GM19043 (cell line): ENCODE measurements at regions not wholly inside any gene's neighbourhood (a gene's known extent, or its start where the extent isn't known, plus 50 kb on each side); places are given as distances from the start of the nearest gene placed in this dataset.

Experiments used
- ATAC-seq: cut with Tn5 transposase; IDR thresholded peaks from one replicate; pipeline ENCODE4 v1.9.1; 2021; ENCODE audit warnings: low read depth; ENCODE audit not compliant: unreplicated experiment

DNA sequence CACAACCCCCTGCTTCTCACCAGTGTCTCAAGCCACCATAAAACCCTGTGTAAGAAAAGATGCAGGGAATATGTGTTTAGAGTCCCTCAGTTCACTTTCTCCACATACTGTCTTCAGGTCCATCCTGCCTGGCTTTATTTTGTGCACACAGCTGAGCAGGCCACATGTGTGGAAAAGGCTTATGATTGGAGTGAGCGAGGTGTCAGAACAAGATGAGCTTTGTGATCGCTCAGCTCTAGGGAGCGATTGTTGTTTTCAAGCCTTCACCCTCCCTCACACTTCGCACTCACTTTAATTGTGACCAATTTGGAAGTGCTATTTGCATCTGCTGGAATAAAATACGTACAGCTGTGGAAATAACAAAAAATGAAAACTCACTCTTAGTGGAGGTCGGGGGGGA lies 931.1 kb upstream of the TENM4 start:
- ATAC-seq = no peak

DNA sequence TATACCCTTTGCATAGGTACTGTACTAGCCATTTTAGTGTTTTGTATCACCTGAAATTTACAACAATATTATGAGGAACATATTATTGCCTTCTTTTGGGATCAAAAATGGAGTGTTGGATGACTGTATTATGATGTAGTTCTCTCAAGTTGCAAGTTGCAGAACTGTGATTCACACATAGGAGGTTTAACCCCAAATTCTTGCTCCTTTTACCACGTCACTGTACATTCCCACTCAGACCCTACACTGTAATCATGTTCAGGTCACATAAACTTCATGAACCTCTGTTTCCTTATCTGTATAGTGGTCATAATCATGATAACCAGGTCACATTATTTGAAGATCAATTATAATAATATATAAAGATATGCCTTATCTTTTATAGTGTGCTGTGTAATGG lies 925.1 kb upstream of the TENM4 start:
- ATAC-seq = no peak

- ATAC-seq = peak; percentile 47
These were observed 924.4 kb upstream of the TENM4 start for GRCh38 chr11:80365076-80365725.

- ATAC-seq = no peak
These were observed 921.9 kb upstream of the TENM4 start for GRCh38 chr11:80362563-80363340.

- ATAC-seq = no peak
These were observed 914.4 kb upstream of the TENM4 start for GRCh38 chr11:80355251-80355650.

GRCh38 chr11:80350541-80350940 lies 909.7 kb upstream of the TENM4 start:
- ATAC-seq = no peak

- ATAC-seq = no peak
These were observed 909.2 kb upstream of the TENM4 start for GRCh38 chr11:80349997-80350396.

DNA sequence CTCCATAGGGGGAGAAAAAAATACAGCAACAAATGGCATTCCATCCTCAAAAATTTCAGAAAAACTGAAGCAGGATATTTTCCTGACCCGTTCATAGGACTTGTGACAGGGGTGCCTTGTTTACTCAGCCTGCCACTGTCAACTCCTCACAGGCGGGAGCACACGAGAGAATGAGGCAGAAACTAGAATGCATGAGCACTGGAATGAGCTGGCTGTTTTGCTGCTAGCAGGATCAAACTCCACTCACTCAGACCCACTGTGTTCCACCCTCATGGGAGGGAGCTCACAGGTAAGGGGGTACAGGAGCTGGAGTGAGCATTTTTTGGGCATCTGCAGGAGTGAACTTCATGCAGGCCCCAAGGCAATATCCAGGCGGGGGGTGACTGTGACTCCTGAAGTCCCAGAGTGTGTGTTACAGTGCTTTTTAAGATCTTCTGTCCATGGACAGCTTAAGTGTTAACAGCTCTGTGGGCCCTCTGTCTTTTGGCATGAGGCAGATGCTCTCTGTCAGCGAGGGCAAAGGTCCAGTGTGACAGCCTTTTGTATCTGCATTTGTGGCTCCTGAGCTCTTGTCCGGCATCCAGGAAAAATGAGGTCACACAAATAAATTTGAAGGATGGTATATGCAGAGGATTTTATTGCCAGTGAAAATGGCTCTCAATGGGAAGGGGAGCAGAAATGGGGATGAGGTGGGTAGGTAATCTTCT lies 905.7 kb upstream of the TENM4 start:
- no peak for ATAC-seq

GRCh38 chr11:80343436-80343835 lies 902.6 kb upstream of the TENM4 start:
- ATAC-seq = no peak

- no peak for ATAC-seq
These were observed 897.4 kb upstream of the TENM4 start for GRCh38 chr11:80338231-80338630.

- no peak for ATAC-seq
These were observed 890.9 kb upstream of the TENM4 start for GRCh38 chr11:80331694-80332093.

DNA sequence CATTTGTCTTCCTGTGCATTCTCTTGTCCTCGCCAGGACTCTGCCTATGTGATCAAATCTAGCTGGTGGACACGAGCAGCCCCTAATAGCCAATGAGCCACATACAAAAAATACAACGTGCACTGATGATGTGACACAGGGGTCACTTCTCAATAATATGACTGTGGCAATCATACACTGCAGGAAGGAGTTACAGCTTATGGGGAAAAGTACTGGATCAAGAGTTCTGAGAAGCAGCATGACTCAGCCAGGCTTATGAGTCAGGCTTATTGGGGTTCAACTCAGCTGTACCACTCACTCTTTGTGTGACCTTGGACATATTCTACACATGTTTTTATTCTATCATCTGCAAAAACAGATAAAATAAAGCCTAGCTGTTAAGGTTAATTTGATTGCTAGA lies 889.4 kb upstream of the TENM4 start:
- ATAC-seq = no peak

DNA sequence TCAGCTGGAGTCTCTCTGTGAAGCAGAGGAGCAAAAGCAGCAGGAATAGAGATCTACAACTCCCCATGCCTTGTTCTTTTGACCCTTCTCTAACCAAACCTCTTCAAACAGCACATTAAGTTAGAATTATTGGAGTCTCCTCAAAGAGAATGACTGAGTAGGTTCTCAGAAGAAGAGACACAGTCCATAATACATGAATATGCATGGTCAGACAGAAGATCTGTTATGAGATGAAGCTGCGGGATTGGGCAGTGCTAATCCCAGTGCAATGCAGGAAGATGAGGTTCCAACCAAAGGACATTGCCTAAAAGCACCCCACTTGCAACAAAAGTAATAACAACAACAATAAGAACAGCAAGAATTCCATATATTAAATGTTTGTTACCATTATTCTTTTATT lies 887.9 kb upstream of the TENM4 start:
- no peak for ATAC-seq

- ATAC-seq = no peak
These were observed 887.3 kb upstream of the TENM4 start for GRCh38 chr11:80327956-80328614.

DNA sequence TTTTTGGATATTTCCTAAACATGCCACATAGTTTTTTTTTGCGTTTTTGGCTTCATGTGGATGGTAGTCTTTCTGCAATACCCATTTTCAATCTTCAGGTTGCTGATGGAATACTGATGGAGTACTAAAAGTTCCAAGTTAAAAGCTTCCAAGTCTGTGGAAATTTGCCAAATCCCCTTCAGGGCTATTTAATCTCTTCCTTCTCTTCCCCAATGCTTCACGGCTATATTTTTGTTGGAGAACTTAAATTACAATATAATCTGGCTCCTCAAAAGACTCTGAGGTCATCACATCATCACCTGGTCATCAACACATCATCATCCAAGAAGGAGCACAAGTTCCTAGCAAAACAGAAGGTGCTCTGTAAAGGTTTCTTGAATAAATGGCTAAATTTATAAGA lies 881.0 kb upstream of the TENM4 start:
- no peak for ATAC-seq

DNA sequence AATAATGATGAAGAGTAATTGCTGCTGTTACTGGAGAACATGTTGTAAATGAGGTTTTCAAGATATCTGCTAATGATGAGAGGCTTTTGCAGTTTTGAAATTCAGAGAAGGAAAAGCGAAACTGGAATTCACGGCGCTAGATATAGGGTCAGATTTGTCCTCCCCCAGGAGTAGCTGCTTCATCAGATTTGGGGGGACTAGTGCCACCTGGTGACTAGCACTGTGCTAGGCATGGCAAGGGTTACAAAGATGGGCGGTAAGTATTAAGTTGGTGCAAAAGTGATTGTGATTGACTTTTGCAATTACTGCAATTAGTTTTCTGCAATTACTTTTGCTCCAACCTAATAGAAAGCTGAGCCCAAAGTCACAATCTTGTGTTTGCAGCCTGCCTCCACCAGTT lies 879.9 kb upstream of the TENM4 start:
- no peak for ATAC-seq

GRCh38 chr11:80320226-80320625 lies 879.4 kb upstream of the TENM4 start:
- ATAC-seq = no peak

GRCh38 chr11:80317612-80318011 lies 876.8 kb upstream of the TENM4 start:
- ATAC-seq = no peak

DNA sequence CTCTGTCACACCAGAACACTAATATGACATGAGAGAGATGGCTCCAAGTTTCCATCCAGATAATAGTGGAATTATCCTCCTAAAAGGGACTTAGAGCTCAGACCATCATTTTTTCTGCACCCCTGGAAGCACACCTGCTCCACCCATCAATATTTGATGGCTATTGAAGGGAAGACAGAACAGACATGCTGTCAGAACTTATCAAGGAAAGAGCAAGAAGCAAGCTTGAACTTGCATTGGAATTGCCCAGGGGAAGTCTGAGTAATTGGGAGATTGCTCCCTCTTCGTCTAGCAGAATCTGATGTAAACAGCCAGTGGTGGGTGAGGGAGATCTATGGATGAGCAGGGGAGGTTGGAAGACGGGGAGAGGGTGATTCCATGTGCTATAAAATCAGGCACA lies 874.4 kb upstream of the TENM4 start:
- ATAC-seq = no peak

DNA sequence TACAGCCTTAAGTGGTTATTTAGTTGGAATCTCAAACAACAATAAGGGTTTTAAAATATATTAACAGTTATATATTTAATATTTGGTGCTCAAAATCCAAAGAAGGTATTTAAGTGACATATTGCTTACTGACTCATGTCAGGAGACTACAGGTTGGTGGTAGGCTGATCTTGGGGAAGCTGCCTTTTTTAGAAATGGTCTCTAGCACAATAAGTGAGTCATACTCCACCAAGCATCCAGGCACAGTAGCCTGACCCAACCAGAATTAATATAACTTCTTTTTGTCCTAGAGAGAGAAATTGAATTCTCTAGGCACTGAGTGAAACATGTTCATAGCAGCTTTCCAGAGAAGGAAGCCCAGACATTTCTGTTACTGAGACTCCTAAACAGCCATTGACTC lies 868.5 kb upstream of the TENM4 start:
- no peak for ATAC-seq

DNA sequence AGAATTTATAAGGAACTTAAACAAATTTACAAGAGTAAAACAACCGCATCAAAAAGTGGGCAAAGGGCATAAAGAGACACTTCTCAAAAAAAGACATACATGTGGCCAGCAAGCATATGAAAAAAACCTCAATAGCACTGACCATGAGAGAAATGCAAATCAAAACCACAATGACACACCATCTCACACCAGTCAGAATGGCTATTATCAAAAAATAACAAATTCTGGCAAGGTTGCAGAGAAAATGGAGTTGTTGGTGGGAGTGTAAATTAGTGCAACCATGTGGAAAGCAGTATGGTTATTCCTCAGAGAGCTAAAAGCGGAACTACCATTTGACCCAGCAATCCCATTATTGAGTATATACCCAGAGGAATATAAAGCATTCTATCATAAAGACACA lies 866.8 kb upstream of the TENM4 start:
- ATAC-seq = no peak
